Hypothalamus (tissue), 51 donors: ENCODE measurements at regions not wholly inside any gene's neighbourhood (a gene's known extent, or its start where the extent isn't known, plus 50 kb on each side); places are given as distances from the start of the nearest gene placed in this dataset.
A peak's percentile ranks its signal among the peaks of the same experiment; 100 is the strongest.

ENCODE experiments used
- DNase-seq, 51 donors: peaks; one replicate each; lab custom pipeline; 2025; lab: John Stamatoyannopoulos, UW

- no peak for DNase-seq
These were observed 738.3 kb upstream of the HS6ST1 start for GRCh38 chr2:129056959-129057317.

DNA sequence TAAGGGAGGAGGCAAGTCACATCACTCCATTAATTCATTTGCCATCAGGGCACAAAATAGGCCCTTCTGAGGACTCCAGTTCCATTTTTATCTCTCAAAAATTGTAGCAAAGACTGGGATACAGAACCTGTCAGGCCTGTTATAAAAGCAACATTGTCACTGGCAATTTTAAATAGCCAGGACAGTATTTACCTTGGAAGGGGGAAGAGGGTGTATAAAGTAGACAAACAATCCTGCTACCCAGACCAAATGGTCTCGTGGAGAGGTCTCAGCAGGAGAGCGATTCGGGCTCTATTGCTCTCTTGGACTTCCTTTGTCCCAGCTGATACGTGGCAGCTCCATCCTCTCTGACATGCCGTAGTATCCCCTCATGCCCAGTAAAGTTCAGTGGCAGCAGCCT, 740.3 kb upstream of the HS6ST1 start:
- no peak for DNase-seq

GRCh38 chr2:129059476-129059875, 740.8 kb upstream of the HS6ST1 start:
- no peak for DNase-seq

DNA sequence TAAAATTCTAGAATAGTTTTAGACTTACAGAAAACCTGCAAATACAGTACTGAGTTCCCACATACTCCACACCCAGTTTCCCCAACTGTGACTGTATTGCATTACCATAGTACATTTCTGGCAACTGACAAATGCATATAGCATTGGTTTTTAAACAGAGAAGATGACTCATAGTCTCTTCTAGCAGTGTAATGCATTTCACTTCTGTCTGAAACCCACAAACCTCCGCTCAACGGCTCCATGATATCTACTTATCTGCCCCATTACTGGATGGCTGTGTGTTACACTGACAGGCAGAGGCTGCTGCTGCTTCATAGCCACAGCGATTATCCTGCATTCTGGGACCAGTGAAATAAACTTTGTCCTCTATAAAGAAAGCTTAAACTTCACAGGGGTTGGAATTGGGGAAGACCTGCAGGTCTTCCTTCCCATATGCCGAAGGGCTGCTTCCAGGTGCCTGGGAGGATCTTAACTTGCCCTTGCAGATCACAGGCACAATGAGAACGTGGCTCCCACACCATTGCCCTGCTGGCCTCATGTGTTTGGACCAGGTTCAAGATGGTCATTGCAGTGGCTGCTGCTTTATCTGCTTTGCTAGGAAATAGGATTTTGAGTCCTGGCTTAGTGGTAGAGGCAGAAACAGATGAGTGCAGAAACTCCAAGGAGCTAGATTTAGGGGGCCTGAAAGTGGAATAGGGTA, 742.6 kb upstream of the HS6ST1 start:
- DNase-seq, result peak in 1 of 51 donors; percentile 14

DNA sequence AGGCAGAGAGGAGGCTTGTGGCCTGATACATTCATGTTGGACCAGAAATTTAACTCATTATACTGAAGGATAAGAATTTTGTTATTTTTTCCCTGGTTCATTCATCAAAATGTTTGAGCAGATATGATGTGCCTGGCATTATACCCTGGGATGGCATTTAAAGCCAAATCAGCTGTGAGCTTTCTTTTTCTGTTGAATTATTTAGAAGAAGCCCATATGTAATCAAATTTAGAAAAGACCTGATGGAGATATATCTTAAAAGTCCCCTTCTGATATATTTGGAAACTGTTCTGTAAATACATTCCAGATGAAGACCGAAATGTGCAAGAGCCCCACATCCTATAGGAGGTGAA, 743.1 kb upstream of the HS6ST1 start:
- no peak for DNase-seq

- peak in 1 of 51 donors; percentile 26 for DNase-seq
These were observed 743.7 kb upstream of the HS6ST1 start for GRCh38 chr2:129062146-129062912.

DNA sequence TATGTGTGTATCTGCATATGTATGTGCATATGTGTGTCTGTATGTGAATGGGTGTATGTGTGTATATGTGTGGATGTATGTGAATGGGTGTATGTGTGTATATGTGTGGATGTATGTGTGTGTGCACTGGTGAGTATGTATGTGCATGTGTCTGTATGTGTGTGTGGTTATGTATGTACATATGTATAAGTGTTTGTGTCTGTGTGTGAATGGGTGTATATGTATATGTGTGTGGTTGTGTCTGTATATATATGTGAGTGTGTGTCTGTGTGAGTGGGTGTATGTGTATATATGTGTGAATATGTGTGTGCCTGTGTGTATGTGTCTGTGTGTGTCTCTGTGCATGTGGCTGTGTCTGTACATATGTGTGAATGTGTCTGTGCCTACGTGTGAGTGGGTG, 748.4 kb upstream of the HS6ST1 start:
- no peak for DNase-seq

- no peak for DNase-seq
These were observed 749.3 kb upstream of the HS6ST1 start for GRCh38 chr2:129067953-129068352.

DNA sequence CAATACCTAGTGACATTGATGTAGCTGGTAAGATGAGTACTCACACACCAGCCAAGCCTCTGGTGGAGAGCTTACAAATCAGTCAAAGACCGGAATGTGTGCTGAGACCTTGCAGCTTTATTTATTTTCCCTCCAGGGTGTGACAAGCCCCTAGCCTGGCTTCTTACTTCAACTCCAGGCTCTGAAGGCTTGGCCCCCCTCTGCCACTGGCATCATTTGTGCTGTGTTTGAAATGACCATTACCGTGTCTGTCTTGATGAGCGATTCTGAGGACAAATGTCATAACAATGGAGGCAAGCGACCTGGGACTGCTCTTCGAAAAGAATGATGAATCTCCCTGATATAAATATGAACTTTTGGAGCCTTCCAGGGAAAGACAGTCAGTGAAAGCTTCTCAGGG, 749.9 kb upstream of the HS6ST1 start:
- no peak for DNase-seq

- DNase-seq, result no peak
These were observed 751.4 kb upstream of the HS6ST1 start for GRCh38 chr2:129069875-129070594.

GRCh38 chr2:129070663-129071062, 752.0 kb upstream of the HS6ST1 start:
- DNase-seq, result no peak

DNA sequence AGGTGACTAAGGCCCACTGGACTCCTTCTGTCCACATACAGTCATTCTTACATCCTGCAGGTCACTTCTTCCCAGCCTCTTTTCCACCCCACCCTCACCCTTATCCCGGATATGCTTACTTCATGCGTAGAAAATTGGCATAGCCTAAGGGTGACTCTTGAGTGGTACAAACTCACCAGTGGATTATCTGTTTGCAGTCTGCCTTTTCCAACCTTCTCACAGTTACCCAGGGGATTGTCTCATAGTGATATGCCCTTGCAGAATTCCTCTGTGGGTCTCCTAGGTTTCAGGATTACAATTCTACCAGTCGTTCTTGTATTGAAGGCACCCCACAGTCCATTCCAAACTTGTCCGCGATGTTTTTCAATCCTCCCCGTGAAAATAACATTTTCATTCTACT, 752.9 kb upstream of the HS6ST1 start:
- no peak for DNase-seq

GRCh38 chr2:129074298-129074920, 755.7 kb upstream of the HS6ST1 start:
- no peak for DNase-seq

- DNase-seq, result no peak
These were observed 759.9 kb upstream of the HS6ST1 start for GRCh38 chr2:129078548-129078947.

GRCh38 chr2:129080715-129081476, 762.2 kb upstream of the HS6ST1 start:
- DNase-seq, result no peak

DNA sequence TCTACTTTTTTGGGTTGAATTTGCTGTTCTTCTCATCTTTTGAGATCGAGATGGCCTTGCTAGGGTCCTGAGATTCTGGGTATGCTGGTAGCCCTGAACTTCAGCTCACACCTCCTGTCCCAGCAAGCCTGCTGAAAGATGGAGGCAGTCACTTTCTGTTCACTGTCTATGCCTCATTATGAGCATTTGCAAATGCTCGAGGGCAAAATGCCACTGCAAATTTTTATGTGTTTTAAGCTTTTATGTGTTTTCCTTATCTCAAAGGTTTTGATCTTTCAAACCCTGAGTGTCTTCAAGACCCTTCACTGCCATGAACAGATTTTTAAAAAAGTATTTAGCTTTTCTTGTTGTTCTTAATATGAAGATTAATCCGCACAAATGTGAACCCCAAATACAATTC, 766.7 kb upstream of the HS6ST1 start:
- DNase-seq, result no peak

DNA sequence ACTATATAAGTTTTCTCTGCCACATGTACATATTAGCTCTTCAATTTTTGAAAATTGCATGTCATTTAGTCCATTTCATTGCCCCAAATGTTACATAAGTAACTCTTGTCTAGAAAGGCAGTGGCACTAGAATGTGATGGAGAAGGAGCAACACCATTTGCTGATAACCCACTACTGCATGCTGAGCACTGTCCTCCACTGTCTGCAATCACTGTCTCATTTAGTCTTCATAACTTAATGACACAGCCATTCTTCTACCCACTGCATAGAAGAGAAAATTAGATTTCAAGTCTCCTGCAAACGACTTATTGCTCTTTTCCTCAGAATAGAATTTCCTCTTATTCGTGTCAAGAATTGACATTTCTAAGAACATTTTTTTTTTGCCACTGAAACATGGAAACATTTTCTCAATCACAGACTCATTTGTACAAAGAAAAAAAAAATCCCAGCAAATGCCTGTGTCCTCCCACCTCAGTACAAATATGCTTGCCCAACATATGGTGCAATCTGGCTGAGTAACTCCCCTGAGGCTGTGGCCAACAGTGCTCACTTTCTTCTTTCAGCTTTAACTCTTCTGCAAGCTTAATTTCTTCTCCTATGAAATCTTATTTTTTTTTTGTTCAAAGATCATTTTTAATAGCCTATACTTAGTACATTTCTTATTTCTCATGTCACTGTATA, 768.6 kb upstream of the HS6ST1 start:
- DNase-seq, result peak in 1 of 51 donors; percentile 9

- DNase-seq, result no peak
These were observed 773.0 kb upstream of the HS6ST1 start for GRCh38 chr2:129091620-129092019.

DNA sequence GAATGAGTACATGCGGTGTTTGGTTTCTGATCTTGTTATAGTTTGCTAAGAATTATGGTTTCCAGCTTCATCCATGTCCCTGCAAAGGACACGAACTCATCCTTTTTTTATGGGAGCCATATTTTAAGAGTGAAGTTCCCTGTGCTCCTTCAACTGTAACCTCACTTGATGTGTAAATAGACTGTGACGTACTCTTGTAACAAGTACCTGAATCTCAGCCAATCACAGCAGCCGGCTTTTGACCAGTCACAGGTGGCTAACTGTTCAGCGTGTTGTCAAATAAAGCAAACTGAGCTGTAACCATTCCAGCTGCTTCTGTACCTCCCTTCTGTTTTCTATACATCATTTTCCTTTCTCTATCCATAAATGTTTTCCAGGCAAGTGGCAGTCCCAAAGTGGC, 774.3 kb upstream of the HS6ST1 start:
- no peak for DNase-seq

DNA sequence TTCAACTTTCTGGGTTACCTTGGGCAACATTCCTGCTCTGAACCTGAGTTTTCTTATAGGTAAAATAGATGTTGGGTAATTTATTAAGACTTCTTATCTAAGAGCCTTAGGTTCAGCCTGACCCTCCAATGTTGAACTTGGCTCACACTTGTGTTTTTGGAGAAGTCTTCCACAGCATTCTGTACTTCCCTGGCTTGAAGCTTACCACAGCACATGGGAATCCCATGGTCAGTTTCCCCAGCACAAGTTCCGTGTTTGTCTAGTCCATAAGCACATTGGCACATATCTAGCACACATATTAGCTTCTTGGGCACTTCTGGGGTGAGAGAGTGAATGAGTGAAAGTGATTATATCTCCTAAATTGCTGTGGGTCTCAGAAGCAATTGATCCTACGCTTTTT, 782.5 kb upstream of the HS6ST1 start:
- DNase-seq, result peak in 1 of 51 donors; percentile 4
